ENCODE measurements at regions not wholly inside any gene's neighbourhood (a gene's known extent, or its start where the extent isn't known, plus 50 kb on each side); places are given as distances from the start of the nearest gene placed in this dataset.

GRCh38 chr13:106161146-106161545, 374.3 kb downstream of the EFNB2 start:
- DNase-seq: no peak

- no peak for DNase-seq
These were observed 375.9 kb downstream of the EFNB2 start for GRCh38 chr13:106159295-106160195.

GRCh38 chr13:106156468-106156867, 379.0 kb downstream of the EFNB2 start:
- no peak for DNase-seq

- no peak for DNase-seq
These were observed 380.1 kb downstream of the EFNB2 start for GRCh38 chr13:106155411-106155810.

- no peak for DNase-seq
These were observed 381.6 kb downstream of the EFNB2 start for GRCh38 chr13:106153876-106154275.

GRCh38 chr13:106153041-106153440, 382.4 kb downstream of the EFNB2 start:
- DNase-seq: no peak

- DNase-seq: no peak
These were observed 383.4 kb downstream of the EFNB2 start for GRCh38 chr13:106152047-106152446.

GRCh38 chr13:106151056-106151699, 384.3 kb downstream of the EFNB2 start:
- no peak for DNase-seq

GRCh38 chr13:106145997-106146864, 389.2 kb downstream of the EFNB2 start:
- DNase-seq: no peak

GRCh38 chr13:106145070-106145469, 390.4 kb downstream of the EFNB2 start:
- DNase-seq: no peak

GRCh38 chr13:106143930-106144709, 391.3 kb downstream of the EFNB2 start:
- no peak for DNase-seq

- no peak for DNase-seq
These were observed 392.1 kb downstream of the EFNB2 start for GRCh38 chr13:106143392-106143791.

- no peak for DNase-seq
These were observed 395.0 kb downstream of the EFNB2 start for GRCh38 chr13:106140476-106140875.

GRCh38 chr13:106139942-106140341, 395.5 kb downstream of the EFNB2 start:
- DNase-seq: no peak

GRCh38 chr13:106139377-106139776, 396.1 kb downstream of the EFNB2 start:
- no peak for DNase-seq

GRCh38 chr13:106138620-106139019, 396.8 kb downstream of the EFNB2 start:
- DNase-seq: no peak

GRCh38 chr13:106133025-106133424, 402.4 kb downstream of the EFNB2 start:
- DNase-seq: no peak

- no peak for DNase-seq
These were observed 403.2 kb downstream of the EFNB2 start for GRCh38 chr13:106132216-106132615.

GRCh38 chr13:106129993-106130392, 405.5 kb downstream of the EFNB2 start:
- no peak for DNase-seq

GRCh38 chr13:106129273-106129672, 406.2 kb downstream of the EFNB2 start:
- no peak for DNase-seq

GRCh38 chr13:106122234-106122633, 413.2 kb downstream of the EFNB2 start:
- no peak for DNase-seq

GRCh38 chr13:106121173-106121754, 414.2 kb downstream of the EFNB2 start:
- DNase-seq: no peak

Measured in NCI-H446 treated with DMSO at 0.1 percent for 48 hours (cell line).